NCI-H226 (cell line): ENCODE measurements at regions not wholly inside any gene's neighbourhood (a gene's known extent, or its start where the extent isn't known, plus 50 kb on each side); places are given as distances from the start of the nearest gene placed in this dataset.

Source experiments
- DNase-seq: peaks from one replicate; pipeline ENCODE4 v3.0.0-alpha.2; 2015

DNA sequence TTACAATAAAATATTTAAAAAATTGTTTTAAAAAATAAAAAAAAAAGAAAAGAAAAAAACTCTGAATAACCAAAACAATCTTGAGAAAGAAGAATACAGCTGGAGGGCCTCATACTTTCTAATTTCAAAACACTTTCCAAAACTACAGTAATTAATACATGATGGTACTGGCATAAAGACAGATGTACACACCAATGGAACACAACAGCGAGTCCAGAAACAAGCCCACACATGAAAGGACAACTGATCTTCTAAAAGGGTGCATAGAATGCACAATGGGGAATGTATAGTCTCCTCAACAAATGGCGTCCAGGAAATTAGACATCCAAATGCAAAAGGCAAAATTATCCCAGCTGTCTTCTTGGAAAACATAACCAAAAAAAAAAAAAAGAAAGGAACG, 99.6 kb downstream of the LURAP1L start:
- DNase-seq: no peak

GRCh38 chr9:12875191-12875590, 100.4 kb downstream of the LURAP1L start:
- DNase-seq: peak; percentile 51

DNA sequence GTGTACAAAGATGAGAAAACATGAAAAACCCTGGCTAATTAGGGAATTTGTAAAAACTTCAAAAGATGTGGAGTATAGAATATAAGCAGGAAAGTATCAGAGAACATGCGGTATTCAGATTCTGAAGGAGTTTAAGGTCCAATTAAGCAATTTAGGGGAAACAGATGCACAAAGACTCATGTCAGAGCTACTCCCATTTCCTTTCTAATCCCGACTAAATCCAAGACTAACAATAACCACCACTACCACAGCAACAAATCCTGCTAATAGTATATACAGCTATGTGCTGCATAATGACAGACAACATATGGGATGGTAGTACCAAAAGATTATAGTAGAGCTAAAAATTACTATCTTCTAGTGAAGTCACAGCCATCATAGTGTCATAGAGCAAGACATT, 102.1 kb downstream of the LURAP1L start:
- DNase-seq: no peak

GRCh38 chr9:12878351-12878978, 103.6 kb downstream of the LURAP1L start:
- DNase-seq: no peak

GRCh38 chr9:12879961-12880360, 105.1 kb downstream of the LURAP1L start:
- no peak for DNase-seq

DNA sequence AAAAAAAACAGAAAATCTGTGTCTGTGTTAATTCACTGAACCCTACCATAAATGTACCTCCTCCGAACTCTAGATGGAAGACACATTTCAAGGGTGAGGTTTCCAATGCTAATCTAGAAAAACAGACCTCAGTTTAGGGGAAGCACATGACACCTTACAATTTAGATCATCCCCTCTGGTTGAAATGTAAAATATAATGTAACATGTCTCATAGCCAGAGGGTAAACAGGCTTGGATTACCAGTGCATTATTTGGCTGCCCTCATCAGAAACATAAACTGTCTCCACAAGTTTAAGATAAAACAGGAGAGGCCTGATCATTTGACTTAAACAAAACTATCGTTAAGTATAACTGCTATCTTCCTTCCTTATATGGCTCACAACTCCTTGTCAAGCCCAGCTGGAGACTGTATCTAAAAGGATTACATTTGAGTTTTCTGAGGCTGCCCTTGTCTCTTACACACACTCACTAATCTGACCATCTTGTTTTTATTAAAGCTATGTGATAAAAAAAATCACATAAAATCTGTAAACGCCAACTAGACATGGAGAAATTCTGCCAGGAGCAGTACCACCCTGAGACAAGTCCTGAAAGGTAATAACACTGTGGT, 105.7 kb downstream of the LURAP1L start:
- no peak for DNase-seq

- DNase-seq: no peak
These were observed 107.6 kb downstream of the LURAP1L start for GRCh38 chr9:12882430-12882829.

- DNase-seq: peak; percentile 77
These were observed 110.0 kb downstream of the LURAP1L start for GRCh38 chr9:12884736-12885395.

DNA sequence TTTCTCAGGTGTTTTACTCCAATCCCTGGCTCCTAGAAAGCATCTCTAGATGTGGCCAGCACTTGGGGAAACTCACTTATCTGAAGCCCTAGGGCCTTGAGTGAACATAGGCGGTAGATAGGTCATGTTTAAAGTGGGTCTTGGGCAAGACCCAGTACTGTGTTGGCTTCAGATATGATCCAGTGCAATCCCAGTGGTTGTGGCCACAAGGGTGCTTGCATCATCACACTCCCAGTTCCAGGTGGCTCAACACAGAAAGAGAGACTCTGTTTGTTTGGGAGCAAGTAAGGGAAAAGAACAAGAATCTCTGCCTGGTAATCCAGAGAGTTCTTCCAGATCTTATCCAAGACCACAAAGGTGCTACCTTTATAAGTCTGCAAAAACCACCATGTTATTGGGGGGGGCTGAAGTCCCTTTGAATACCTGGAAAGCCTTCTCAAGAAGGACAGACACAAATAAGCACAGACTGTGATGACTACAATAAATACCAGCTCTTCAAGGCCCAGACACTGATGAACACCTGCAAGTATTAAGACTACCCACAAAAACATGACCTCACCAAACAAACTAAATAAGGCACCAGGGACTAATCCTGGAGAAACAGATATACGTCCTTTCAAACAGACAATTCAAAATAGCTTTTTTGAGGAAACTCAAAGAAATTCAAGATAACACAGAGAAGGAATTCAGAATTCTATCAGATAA, 114.7 kb downstream of the LURAP1L start:
- DNase-seq: no peak

DNA sequence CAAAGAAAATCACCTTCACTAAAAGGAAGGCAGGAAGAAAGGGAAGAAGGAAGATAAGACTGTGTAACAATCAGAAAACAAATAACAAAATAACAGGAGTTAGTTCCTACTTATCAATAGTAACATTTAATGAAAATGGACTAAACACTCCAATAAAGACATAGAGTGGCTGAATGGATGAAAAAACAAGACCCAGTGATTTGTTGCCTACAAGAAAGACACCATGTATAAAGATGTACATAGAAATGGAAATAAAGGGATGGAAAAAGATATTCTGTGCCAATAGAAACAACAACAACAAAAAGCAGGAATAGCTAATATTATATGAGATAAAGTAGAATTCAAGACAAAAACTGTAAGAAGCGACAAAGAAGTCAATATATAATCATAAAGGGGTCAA, 116.8 kb downstream of the LURAP1L start:
- DNase-seq: no peak

GRCh38 chr9:12903316-12903715, 128.5 kb downstream of the LURAP1L start:
- DNase-seq: no peak

DNA sequence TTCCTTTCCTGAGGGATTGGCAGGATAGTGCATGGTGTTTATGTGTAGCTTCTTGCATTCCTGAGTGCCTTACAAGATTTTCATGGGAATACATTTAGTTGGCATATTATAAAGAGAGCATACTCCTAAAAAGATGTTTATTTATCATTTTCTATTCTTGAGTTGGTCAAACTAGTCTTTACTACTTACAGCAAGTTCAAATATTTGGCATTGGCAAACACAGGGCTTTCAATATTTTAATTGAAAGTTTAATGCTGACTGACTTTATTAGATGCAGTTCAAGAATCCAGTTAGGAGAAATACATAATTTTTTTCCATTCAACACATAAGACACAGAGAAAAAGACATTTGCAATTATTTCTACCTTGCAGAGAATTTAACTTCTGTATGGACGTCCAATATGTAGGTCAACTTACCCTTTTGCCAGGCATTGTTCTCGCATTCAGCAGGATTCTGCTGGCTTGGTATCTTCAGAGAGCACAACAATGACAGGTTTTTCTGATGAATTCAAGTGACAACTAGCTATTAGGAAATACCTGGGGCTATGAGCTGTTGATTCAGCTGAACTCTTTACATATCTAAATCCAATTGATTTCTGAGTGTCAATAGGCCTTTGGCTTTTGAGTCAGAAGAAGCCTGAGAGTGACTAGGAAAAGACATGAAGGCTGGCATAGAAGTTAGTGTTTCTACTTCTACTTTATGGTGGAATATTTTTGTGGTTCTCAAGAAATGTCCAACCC, 129.6 kb downstream of the LURAP1L start:
- no peak for DNase-seq

DNA sequence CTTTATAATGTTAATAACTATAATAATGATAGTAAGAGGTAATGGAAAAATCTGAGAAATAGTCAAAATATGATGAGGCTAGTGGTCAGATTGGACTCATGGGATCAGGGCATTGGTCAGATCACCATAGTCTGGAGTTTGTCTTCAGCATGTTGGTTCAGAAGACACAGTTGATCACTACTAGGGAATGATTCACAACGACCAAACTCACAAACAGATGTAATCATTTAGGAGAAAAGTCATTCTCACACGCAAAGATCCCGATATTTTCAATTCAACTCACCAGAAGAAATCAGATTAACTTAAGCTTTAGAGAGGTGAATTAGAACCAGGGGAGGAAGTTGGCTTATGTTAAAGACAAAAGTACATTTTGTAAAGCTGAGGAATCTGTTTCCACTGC, 131.8 kb downstream of the LURAP1L start:
- no peak for DNase-seq

GRCh38 chr9:12908895-12909294, 134.1 kb downstream of the LURAP1L start:
- no peak for DNase-seq

GRCh38 chr9:12915366-12915954, 140.6 kb downstream of the LURAP1L start:
- DNase-seq: no peak

- no peak for DNase-seq
These were observed 141.2 kb downstream of the LURAP1L start for GRCh38 chr9:12916042-12916441.

DNA sequence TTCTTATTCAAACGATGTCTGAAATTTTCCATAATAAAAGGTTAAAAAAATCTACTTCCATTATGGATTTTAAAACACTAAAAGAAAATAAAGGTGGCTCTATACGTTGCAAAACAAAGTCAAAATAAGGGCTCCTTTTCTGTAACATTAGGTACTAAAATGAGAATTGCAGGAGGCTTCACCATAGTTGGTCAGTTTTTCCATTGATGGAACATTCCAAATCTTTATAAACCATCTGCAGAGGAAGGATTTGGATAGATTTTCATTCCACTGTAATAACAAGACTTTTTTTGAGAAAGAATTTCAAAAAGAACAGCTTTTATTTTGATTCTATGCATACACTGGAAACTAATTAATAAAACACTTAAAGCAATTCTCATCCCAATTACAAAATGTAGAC, 145.6 kb downstream of the LURAP1L start:
- DNase-seq: no peak

DNA sequence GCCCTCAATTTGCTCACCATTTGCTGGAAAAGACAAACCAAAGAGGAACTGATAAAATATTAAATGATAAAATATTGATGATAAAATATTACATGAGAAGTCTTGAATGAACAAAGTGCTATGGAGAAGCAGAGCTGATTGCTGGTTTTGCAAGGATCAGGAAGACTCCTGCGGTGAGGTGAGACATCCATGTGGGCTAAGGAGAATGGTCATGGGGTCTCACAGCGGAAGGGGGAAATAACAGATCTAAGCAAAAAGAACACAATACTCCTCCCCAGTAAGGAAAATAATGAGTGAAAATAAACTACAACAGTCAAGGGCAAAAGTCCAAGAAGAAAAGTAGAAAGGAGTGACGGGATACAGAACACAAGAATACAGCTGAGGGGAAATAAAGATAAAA, 146.8 kb downstream of the LURAP1L start:
- DNase-seq: no peak

GRCh38 chr9:12922224-12922866, 147.5 kb downstream of the LURAP1L start:
- no peak for DNase-seq

- peak; percentile 58 for DNase-seq
These were observed 148.7 kb downstream of the LURAP1L start for GRCh38 chr9:12923468-12924009.

GRCh38 chr9:12930906-12931305, 156.1 kb downstream of the LURAP1L start:
- peak; percentile 53 for DNase-seq

DNA sequence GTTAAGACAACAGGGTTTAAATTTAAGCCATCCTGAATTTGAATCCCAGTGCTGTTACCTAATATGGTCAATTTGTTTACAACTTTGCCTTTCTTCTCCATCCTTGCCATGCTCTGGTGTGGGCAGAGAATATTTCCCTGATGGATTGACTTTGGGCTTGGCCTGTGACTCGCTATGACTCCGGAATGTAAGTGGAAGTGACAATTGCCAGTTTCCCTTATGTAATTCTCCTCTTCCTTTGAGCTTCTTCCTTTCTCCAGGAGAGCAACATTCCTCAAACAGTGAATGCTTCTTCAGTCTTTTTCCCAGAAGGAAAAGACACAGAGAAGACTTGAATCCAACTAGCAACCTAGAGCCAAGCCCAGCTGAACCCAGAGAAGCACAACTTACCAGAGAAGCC, 159.1 kb downstream of the LURAP1L start:
- peak; percentile 67 for DNase-seq
